Stimulated activated naive CD8-positive, alpha-beta T cell treated with anti-CD3 and anti-CD28 coated beads, Interleukin-15, amount 100 ng/mL, for 72 hours (primary cell): ENCODE measurements at regions not wholly inside any gene's neighbourhood (a gene's known extent, or its start where the extent isn't known, plus 50 kb on each side); places are given as distances from the start of the nearest gene placed in this dataset.

Experiments used
- ATAC-seq: fragments of 150-1000 bp; cut with Tn5 transposase; 2 replicates; pipeline ENCODE4 v1.10.0; 2021; ENCODE audit warnings: mild to moderate bottlenecking, moderate library complexity
- DNase-seq, 2 donors: peaks; one replicate each; pipeline ENCODE4 v3.0.0; 2021 to 2022
- H3K27ac Mint-ChIP-seq, 2 donors: one replicate each; pipeline ENCODE4 v1.8.0; 2022; ENCODE audit warnings: mild to moderate bottlenecking in 2 of 2, mixed read lengths in 2 of 2, moderate library complexity in 2 of 2
- H3K27me3 Mint-ChIP-seq: one replicate; pipeline ENCODE4 v1.8.0; 2022; ENCODE audit warnings: mixed read lengths
- H3K4me1 Mint-ChIP-seq: one replicate; pipeline ENCODE4 v1.8.0; 2022; ENCODE audit warnings: mild to moderate bottlenecking, mixed read lengths
- H3K4me3 Mint-ChIP-seq, 2 donors: one replicate each; pipeline ENCODE4 v1.8.0; 2022; ENCODE audit warnings: mild to moderate bottlenecking in 2 of 2, mixed read lengths in 2 of 2, moderate library complexity in 1 of 2
- H3K9me3 Mint-ChIP-seq, 2 donors: one replicate each; pipeline ENCODE4 v1.8.0; 2022; ENCODE audit warnings: mixed read lengths in 2 of 2

- no peak for DNase-seq
- no peaks in the 10 kb centered on the region for H3K27me3 Mint-ChIP-seq
- H3K4me3 Mint-ChIP-seq = no peak overlapping the region
- ATAC-seq = no peak
- peaks cover 7 to 12% of the 10 kb centered on the region in 2 donors for H3K9me3 Mint-ChIP-seq
- H3K4me1 Mint-ChIP-seq = no peaks in the 10 kb centered on the region
- H3K27ac Mint-ChIP-seq = no peak overlapping the region
These were observed 1339.5 kb upstream of the AGA start for GRCh38 chr4:178781779-178782178.

DNA sequence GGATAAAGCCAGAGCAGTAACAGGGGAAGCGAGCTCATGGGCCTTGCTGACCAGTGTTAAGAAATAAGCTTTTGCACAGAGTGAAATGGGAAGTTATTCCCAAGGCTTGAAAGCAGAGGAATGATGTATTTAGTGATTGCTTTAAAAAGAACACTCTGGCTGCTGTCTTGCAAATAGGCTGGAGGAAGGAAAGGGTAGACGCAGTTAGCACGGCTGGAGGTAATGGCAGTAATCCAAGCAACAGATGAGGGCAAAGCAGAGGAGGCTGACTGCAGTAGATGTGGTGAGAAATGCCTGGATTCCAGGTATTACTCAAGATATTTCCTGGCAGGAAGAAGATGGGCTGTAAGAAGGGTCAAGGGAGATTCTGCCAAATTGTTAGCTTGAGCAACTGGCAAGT lies 1342.3 kb upstream of the AGA start:
- H3K4me3 Mint-ChIP-seq = no peak overlapping the region
- H3K27ac Mint-ChIP-seq = no peak overlapping the region
- no peaks in the 10 kb centered on the region for H3K4me1 Mint-ChIP-seq
- ATAC-seq = no peak
- peaks cover 7 to 8% of the 10 kb centered on the region in 2 donors for H3K9me3 Mint-ChIP-seq
- DNase-seq = no peak
- no peaks in the 10 kb centered on the region for H3K27me3 Mint-ChIP-seq

DNA sequence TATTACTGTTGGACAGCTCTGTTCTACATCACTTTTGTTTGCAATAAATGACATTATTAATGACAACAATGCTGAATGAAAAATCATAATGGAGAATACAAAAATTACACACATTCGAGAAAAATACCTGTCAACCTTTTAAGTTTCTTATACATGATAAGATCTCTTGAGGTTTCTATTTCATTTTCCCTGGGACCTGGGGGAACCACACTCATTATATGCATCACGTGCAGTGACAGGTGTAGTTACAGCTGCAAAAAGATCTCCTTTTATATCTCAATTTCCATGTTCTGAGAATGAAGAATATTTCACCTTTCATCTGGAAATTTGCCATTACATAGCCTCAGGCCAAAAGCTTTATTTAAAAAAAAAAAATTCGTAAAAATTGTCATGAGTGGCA lies 1347.0 kb upstream of the AGA start:
- DNase-seq = no peak
- no peak overlapping the region for H3K27ac Mint-ChIP-seq
- peaks cover 8 to 13% of the 10 kb centered on the region in 2 donors for H3K9me3 Mint-ChIP-seq
- H3K4me1 Mint-ChIP-seq = no peaks in the 10 kb centered on the region
- no peak for ATAC-seq
- H3K27me3 Mint-ChIP-seq = no peaks in the 10 kb centered on the region
- H3K4me3 Mint-ChIP-seq = no peak overlapping the region

- H3K27ac Mint-ChIP-seq = no peak overlapping the region
- no peak overlapping the region for H3K4me3 Mint-ChIP-seq
- H3K9me3 Mint-ChIP-seq = peaks cover 5 to 13% of the 10 kb centered on the region in 2 donors
- ATAC-seq = no peak
- DNase-seq = no peak
- no peaks in the 10 kb centered on the region for H3K27me3 Mint-ChIP-seq
- H3K4me1 Mint-ChIP-seq = no peaks in the 10 kb centered on the region
These were observed 1357.0 kb upstream of the AGA start for GRCh38 chr4:178799204-178799603.

DNA sequence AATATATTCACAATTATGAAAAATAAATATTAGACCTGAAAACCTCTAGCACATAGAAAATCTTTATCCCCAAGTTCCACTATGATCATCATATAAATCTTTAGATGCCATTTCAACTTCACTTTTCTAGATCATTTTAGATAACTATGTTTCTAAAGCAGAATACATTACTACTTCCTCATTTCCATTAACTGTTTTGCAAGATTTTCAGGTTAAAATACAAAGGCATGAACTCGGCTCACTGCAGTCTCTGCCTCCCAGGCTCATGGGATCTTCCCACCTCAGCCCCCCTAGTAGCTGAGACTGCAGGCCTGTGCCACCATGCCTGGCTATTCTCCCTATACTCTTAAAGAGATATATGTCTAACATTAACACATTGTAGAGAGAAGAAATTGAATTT lies 1365.9 kb upstream of the AGA start:
- ATAC-seq = no peak
- H3K9me3 Mint-ChIP-seq = no peaks in the 10 kb centered on the region
- H3K4me1 Mint-ChIP-seq = no peaks in the 10 kb centered on the region
- H3K27ac Mint-ChIP-seq = no peak overlapping the region
- no peaks in the 10 kb centered on the region for H3K27me3 Mint-ChIP-seq
- no peak overlapping the region for H3K4me3 Mint-ChIP-seq
- DNase-seq = no peak

DNA sequence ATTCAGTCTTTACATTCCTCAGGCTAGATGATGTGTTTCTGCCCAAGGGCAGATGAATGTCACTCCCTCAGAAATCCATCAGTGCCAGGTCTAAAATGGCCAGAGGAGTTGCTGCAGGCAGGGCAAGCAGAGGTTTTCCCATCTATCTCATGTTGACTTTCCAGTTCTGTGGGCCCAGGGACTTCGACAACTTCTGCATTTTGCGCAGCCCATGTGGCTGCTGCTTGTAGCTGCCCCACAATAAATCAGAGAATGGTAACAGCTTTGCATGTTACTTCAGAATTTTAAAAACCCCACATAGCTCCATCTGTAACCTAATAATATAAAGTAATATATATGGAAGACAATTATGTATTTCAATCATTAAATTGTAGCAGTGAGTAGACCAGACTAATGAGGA lies 1367.7 kb upstream of the AGA start:
- Mint-ChIP-seq H3K27me3 (no peaks in the 10 kb centered on the region), H3K4me3 (no peak overlapping the region), H3K4me1 (no peaks in the 10 kb centered on the region)

DNA sequence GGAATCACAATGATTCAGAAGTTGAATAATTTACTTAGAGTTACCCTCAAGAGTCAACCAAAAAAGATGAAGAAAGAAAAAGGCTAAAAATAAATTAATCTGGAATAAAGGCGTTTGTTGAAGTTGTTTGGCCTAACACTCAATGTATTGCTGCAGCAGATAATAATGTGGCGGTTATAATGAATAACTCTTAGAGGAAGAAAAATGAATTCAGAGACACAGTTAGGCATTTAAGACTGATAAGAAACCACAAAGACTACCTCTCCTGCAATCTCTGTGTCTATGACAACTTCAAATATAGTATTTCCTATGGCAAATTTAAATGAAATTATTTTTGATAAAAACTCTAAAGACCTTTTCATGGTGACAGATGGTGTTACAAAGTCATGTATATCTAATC lies 1369.1 kb upstream of the AGA start:
- Mint-ChIP-seq H3K27ac (no peak overlapping the region), H3K4me1 (no peaks in the 10 kb centered on the region), H3K4me3 (no peak overlapping the region), H3K27me3 (no peaks in the 10 kb centered on the region), H3K9me3 (peaks cover 5 to 6% of the 10 kb centered on the region in 2 donors)
- ATAC-seq = no peak
- no peak for DNase-seq

More for the DNA sequence above, 1367.7 kb upstream of the AGA start:
- Mint-ChIP-seq H3K27ac (no peak overlapping the region), H3K9me3 (no peaks in the 10 kb centered on the region)
- no peak for ATAC-seq
- DNase-seq = no peak

GRCh38 chr4:178812866-178813265 lies 1370.6 kb upstream of the AGA start:
- Mint-ChIP-seq H3K27ac (no peak overlapping the region), H3K4me1 (no peaks in the 10 kb centered on the region), H3K4me3 (no peak overlapping the region), H3K9me3 (peaks cover 8 to 12% of the 10 kb centered on the region in 2 donors), H3K27me3 (no peaks in the 10 kb centered on the region)
- no peak for DNase-seq
- no peak for ATAC-seq

DNA sequence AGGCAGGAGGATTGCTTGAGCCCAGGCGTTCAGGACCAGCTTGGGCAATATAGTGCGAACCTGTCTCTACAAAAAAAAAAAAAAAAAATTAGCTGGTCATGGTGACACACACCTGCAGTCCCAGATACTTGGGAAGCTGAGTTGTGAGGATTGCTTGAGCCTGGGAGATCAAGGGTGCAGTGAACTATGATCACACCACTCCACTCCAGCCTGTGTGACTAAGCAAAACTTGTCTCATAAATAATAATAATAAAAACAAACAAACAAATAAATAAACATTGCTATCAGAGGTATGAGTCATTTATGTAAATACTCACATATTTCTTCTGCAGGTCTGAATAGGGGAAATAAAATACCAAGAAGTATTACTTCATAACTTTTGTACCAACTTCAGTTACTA lies 1372.7 kb upstream of the AGA start:
- Mint-ChIP-seq H3K4me3 (no peak overlapping the region), H3K4me1 (no peaks in the 10 kb centered on the region), H3K27ac (no peak overlapping the region), H3K27me3 (no peaks in the 10 kb centered on the region), H3K9me3 (peaks cover 8 to 12% of the 10 kb centered on the region in 2 donors)
- DNase-seq (no peak), ATAC-seq (no peak)

- Mint-ChIP-seq H3K4me1 (no peaks in the 10 kb centered on the region), H3K27ac (no peak overlapping the region)
- no peak for ATAC-seq
These were observed 1381.5 kb upstream of the AGA start for GRCh38 chr4:178823673-178824295.

DNA sequence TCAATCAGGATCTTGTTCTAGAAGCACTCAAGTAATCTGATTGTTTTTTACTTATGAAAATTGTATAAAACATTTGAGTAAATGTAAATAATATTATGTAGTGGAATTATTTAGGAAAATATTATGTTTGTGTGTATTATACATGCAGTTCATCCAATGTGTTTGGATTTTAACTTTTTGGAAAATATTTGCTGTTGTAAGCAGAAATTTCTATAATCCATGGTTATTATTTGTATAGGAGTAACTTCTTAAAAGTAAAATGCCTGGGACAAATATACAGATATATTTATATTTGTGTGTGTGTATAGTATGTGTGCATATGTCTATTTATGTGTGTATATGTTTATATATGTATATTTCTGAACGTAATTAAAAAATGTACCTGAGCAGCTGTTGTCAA lies 1394.6 kb upstream of the AGA start:
- no peak for ATAC-seq

More at GRCh38 chr4:178823673-178824295, 1381.5 kb upstream of the AGA start:
- Mint-ChIP-seq H3K4me3 (no peak overlapping the region), H3K27me3 (no peaks in the 10 kb centered on the region), H3K9me3 (peaks cover 0 to 10% of the 10 kb centered on the region in 2 donors)
- no peak for DNase-seq

DNA sequence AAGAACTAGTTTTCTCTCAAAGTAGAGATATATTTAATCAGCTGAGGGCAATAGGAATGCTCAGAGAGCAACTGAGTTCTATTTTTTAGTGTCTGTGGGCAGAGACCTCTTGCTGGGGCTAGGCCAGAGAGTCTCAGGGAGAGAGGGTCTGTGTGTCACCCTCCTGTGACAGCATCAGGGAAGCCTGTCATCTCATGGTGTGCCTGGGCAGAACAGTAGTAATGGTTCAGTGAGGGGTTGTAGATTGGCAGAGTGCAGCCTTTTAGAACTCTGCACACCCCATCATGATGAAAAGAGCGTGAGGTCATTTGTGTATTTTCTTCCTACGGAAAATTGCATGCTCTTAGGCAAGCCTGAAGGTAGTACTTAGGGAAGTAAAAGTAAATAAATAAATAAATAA lies 1396.5 kb upstream of the AGA start:
- peaks cover 0 to 4% of the 10 kb centered on the region in 2 donors for H3K9me3 Mint-ChIP-seq
- no peak overlapping the region for H3K4me3 Mint-ChIP-seq

More for the DNA sequence above, 1394.6 kb upstream of the AGA start:
- Mint-ChIP-seq H3K27me3 (no peaks in the 10 kb centered on the region), H3K9me3 (peaks cover 0 to 4% of the 10 kb centered on the region in 2 donors), H3K4me1 (no peaks in the 10 kb centered on the region), H3K4me3 (no peak overlapping the region), H3K27ac (no peak overlapping the region)
- DNase-seq = no peak

DNA sequence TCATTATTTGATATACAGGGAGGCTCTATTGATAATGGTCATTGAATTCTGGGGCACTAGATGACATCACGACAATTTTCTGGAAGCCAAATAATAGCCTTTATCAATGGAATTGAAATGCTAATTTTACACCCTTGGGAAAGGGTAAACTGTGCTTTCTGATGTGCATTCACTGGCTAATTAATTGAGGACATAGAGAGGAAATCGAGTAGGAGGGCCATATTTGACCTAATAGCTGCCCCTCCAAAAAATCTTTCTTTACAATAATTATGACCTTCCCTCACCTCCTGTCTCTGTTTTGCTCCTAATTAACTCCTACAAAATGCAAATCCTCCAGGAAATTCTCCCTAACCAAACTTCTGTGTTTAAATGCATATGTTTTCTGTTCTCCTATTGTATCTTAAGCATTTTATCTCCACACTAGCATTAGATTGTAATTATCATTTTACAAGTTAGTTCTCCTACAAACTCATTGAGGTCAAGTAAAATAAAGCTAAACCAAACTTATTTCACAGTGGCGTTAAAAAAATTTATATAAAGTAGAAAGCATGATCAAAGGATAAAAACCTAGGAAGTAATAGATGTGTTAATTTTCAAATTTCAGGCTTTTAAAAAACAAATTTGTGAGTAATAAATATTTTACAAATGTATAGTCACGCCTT lies 1414.0 kb upstream of the AGA start:
- ATAC-seq (no peak), DNase-seq (no peak)
- Mint-ChIP-seq H3K27ac (no peak overlapping the region), H3K27me3 (no peaks in the 10 kb centered on the region), H3K9me3 (no peaks in the 10 kb centered on the region), H3K4me3 (no peak overlapping the region), H3K4me1 (no peaks in the 10 kb centered on the region)

More for the DNA sequence above, 1396.5 kb upstream of the AGA start:
- Mint-ChIP-seq H3K27ac (no peak overlapping the region), H3K27me3 (no peaks in the 10 kb centered on the region), H3K4me1 (no peaks in the 10 kb centered on the region)
- no peak for ATAC-seq
- DNase-seq = no peak

DNA sequence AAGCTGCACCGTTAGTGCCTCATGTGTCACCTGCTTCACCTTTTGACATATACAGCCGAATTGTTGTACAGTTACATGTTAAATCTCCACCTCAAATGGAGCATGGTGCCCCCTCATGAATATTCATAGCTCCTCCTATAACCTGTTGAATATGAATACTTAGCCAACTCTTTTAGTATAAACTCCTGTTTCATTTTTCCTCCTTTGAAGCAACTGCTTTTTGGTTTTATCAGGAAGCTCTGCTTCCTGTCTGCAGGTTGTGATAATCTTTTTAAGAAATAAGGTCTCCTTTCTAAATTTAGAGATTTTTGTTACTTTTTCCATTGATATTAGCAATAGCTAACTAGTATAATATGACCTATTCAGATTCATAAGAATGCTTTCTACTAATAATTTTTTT lies 1429.2 kb upstream of the AGA start:
- Mint-ChIP-seq H3K4me3 (no peak overlapping the region), H3K27me3 (no peaks in the 10 kb centered on the region), H3K27ac (no peak overlapping the region), H3K4me1 (no peaks in the 10 kb centered on the region), H3K9me3 (no peaks in the 10 kb centered on the region)
- ATAC-seq (no peak), DNase-seq (no peak)

DNA sequence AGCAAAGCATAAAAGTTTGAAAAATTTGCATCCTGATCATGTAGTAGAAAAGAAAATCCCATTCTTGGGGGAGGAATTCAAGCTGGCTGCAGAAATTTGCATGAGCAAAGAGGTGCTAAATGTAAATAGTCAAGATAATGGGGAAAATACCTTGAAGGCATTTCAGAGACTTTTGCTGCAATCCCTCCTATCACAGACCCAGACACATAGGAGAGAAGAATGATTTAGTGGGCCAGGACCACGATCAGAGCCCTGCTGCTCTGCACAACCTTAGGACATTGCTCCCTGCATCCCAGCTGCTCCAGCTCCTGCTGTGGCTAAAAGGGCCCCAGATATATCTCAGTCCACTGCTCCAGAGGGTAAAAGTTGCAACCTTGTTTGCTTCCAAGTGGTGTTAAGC lies 1439.7 kb upstream of the AGA start:
- H3K27me3 Mint-ChIP-seq = no peaks in the 10 kb centered on the region
- no peaks in the 10 kb centered on the region for H3K4me1 Mint-ChIP-seq
- H3K9me3 Mint-ChIP-seq = peaks cover 6 to 32% of the 10 kb centered on the region in 2 donors
- no peak overlapping the region for H3K4me3 Mint-ChIP-seq
- H3K27ac Mint-ChIP-seq = no peak overlapping the region
- DNase-seq (no peak), ATAC-seq (no peak)

DNA sequence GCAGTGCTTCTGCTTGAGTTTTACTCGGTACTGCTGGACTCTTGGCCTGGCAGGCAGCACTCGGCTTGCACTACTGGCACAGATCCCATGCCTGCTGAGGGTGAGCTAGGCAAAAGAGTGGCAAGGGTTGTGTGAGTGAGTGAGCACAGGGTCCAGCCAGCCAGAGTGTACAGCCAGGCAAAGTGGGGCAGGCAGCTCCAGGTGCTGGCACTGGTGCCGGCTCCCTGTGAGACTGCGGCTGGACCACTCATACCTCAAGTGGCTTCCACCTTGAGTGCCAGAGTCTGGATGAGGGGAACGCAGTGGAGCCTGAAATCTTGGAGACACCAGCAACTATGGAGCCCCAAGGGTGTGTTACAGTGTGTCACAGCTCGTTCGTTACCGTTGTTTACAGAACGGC lies 1451.9 kb upstream of the AGA start:
- Mint-ChIP-seq H3K4me1 (no peaks in the 10 kb centered on the region), H3K4me3 (no peak overlapping the region), H3K9me3 (peaks cover 0 to 8% of the 10 kb centered on the region in 2 donors), H3K27me3 (no peaks in the 10 kb centered on the region), H3K27ac (no peak overlapping the region)
- DNase-seq (no peak), ATAC-seq (no peak)

DNA sequence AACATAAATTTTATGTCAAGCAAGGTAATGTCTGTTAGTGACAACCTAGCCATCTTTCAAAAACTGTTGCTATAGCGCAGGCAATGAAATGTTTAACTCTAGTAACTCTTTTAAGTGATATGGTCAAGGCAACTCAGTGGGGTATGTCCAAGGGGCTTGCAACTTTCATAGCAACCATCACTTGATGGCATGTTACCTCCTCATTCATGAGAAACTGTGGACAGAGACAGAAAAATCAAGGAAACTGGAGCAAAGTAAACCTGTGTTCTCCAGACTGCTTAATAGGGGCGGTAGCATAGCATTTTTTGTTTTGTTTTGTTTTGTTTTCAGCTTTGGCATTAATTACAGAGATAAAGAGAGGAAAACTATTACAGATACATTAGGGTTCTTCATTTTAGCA lies 1456.8 kb upstream of the AGA start:
- no peaks in the 10 kb centered on the region for H3K9me3 Mint-ChIP-seq
- no peaks in the 10 kb centered on the region for H3K27me3 Mint-ChIP-seq
- DNase-seq (no peak), ATAC-seq (no peak)
- no peak overlapping the region for H3K27ac Mint-ChIP-seq
- H3K4me3 Mint-ChIP-seq = no peak overlapping the region
- H3K4me1 Mint-ChIP-seq = no peaks in the 10 kb centered on the region
